ENCODE measurements at regions not wholly inside any gene's neighbourhood (a gene's known extent, or its start where the extent isn't known, plus 50 kb on each side); places are given as distances from the start of the nearest gene placed in this dataset.

- in situ Hi-C loops (cut with HindIII; ENCODE audit: low sequenced_read_pairs): no loop called here
Measured at GRCh38 chr9:13901176-13901575, 412.8 kb downstream of the NFIB start.

- in situ Hi-C loops (cut with HindIII; ENCODE audit: low sequenced_read_pairs): no loop called here
Measured at GRCh38 chr9:13900449-13900848, 413.5 kb downstream of the NFIB start.

- in situ Hi-C loops (cut with HindIII; ENCODE audit: low sequenced_read_pairs): no loop called here
Measured at GRCh38 chr9:13899924-13900323, 414.0 kb downstream of the NFIB start.

GRCh38 chr9:13898957-13899356 is 415.0 kb downstream of the NFIB start:
- in situ Hi-C loops (cut with HindIII; ENCODE audit: low sequenced_read_pairs): no loop called here

DNA sequence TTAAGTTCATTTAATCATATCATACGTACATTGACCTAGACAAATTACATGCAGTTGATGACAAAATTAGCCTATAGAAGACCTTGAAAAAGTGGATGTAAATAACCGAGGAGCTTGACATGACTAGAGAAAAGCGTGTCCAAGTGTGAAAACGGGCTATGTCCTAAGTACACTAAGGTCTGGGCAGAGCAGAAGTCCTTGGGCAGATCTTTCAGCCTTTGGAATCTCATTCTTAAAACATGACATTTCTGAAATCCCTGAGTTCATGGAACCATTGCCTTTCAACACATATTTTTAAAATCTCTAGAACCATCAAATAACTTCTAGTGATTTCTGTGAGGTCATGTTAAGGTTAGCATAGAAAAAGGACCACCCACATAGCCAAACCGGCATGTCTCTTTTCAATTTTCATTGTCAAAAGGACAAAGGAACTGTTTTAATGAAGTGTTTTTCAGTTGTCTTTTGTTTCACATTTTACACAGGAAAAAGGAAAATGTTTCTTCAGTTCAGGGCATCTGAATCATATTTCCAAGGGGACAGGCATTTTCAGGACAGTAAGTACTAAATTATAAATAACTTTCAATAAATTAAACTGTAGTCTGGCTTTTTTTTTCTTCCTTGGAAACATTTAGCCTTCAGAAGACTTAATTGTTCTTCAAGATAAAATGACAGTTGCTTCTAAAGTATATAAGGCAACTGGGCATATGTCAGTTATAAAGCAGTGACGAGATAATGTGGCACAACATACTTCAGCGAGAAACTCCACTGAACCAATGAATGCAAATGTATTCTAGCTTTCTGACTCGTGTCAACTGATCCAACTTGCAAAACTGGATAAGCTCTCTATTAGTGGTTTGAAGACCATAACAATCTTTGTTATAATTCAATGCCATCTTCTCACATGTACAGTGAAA is 416.8 kb downstream of the NFIB start:
- in situ Hi-C loops (cut with HindIII; ENCODE audit: low sequenced_read_pairs): no loop called here

DNA sequence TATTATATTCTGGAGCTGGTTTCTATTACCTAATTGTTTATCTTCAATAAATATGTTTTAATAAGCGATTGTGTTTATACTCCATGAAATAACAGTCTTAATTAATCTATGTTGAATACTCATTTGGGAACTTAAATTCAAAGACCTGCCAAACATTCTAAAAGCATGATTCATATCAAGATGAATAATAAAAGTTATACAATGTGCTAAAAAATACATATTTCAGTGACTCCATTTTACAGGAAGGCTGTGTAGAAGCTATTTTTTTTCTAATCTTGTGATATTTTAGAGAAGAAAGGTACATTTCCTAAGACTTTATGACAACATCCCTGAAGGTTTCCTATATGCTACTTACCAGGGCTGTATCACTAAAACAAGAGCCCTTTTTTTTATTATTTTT is 417.9 kb downstream of the NFIB start:
- in situ Hi-C loops (cut with HindIII; ENCODE audit: low sequenced_read_pairs): no loop called here

- in situ Hi-C loops (cut with HindIII; ENCODE audit: low sequenced_read_pairs): no loop called here
Measured at GRCh38 chr9:13885258-13885657, 428.7 kb downstream of the NFIB start.

- in situ Hi-C loops (cut with HindIII; ENCODE audit: low sequenced_read_pairs): no loop called here
Measured at GRCh38 chr9:13879981-13880380, 434.0 kb downstream of the NFIB start.

GRCh38 chr9:13879011-13879410 is 434.9 kb downstream of the NFIB start:
- in situ Hi-C loops (cut with HindIII; ENCODE audit: low sequenced_read_pairs): no loop called here

DNA sequence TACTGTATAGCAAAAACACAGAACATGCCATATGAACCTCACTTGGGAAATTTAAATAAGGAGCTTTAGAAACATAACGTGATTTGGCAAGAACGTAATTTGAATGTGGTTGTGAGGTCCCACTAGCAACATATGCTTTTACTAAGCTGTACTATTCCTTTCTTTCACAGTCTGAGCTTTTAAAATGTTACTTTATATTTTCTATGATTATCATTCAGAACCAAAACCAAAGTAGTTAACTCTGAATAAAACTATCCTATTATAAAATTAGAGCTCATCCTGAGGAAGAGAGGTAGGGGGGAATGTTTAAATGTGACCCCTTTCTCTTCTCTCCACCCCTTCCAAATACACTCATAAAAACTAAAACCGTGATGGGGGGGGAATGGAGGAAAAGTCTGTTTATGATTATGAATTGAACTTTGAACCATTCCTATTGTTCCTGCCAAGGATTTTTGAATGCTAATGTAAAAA is 435.7 kb downstream of the NFIB start:
- in situ Hi-C loops (cut with HindIII; ENCODE audit: low sequenced_read_pairs): no loop called here

GRCh38 chr9:13876741-13877140 is 437.2 kb downstream of the NFIB start:
- in situ Hi-C loops (cut with HindIII; ENCODE audit: low sequenced_read_pairs): no loop called here

GRCh38 chr9:13873203-13873602 is 440.7 kb downstream of the NFIB start:
- in situ Hi-C loops (cut with HindIII; ENCODE audit: low sequenced_read_pairs): no loop called here

DNA sequence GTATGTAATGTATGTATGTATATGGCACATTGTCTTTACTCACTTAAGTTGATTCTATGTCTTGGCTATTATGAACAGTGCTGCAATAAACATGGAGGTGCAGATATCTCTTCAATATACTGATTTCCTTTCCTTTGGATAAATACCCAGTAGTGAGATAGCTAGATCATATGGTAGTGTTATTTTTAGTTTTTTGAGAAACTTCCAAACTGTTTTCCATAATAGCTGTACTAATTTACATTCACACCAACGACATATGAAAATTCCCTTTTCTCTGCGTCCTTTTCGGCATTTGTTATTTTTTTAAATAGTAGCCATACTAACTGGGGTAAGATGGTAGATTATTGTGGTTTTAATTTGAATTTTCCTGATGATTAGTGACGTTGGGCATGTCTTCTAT is 445.6 kb downstream of the NFIB start:
- in situ Hi-C loops (cut with HindIII; ENCODE audit: low sequenced_read_pairs): no loop called here

- in situ Hi-C loops (cut with HindIII; ENCODE audit: low sequenced_read_pairs): no loop called here
Measured at GRCh38 chr9:13865869-13866268, 448.1 kb downstream of the NFIB start.

DNA sequence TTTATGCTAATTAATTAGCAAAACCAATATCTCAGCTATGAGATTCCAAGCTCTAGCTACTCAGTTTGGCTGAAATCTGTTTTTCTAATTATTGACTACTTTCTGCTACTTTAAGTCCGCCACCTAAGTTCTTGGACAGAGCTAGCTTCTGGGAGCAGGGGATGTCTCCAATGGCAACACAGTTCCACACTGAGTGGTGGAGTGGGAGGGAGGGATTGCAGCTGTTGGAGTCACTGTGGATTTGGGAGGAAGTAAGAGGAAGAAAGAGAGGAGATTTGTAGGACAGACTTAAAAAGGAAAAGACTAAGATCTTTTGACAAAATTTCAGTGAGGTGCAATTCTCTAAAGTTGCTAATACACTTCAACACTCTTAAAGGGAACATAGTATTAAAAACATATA is 450.8 kb downstream of the NFIB start:
- in situ Hi-C loops (cut with HindIII; ENCODE audit: low sequenced_read_pairs): no loop called here

DNA sequence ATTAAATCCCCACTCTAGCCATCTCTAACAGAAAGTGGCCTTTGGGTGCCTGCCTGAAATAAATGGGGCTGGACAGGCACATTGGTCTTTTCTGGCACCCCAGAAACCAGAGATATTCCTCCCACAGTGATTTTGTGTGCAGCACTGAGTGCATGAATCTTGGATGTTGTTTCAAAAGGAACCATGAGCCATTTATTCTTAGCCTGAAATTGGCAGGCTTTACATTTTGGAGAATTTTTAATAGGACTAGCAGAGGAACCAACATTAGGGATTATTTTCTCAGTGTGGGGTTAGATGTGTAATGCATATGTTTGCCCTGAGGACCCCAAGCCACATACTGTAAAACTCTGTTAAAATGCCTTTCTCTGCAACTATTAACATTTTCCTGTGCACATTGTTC is 451.3 kb downstream of the NFIB start:
- in situ Hi-C loops (cut with HindIII; ENCODE audit: low sequenced_read_pairs): no loop called here

- in situ Hi-C loops (cut with HindIII; ENCODE audit: low sequenced_read_pairs): no loop called here
Measured at GRCh38 chr9:13860946-13861640, 452.8 kb downstream of the NFIB start.

- in situ Hi-C loops (cut with HindIII; ENCODE audit: low sequenced_read_pairs): no loop called here
Measured at GRCh38 chr9:13860019-13860418, 453.9 kb downstream of the NFIB start.

DNA sequence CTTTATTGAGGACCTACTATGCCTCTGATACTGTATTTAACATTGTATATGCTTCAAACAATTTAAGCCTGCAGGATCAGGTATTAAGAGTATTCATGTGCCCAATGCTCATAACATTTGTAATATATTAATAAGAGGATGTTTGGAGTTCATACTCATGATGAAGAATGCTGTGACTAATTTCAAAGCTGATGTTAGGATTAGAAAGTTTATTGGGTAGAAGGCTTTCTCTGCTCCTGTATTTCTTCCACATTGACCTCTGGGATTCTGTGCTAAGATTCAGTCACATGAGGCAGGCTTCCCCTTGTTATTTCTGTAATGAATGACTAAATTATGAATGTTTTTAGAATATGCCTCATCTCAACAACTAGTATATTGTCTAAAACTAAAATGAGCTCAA is 456.4 kb downstream of the NFIB start:
- in situ Hi-C loops (cut with HindIII; ENCODE audit: low sequenced_read_pairs): no loop called here

- in situ Hi-C loops (cut with HindIII; ENCODE audit: low sequenced_read_pairs): no loop called here
Measured at GRCh38 chr9:13847270-13847669, 466.7 kb downstream of the NFIB start.

- in situ Hi-C loops (cut with HindIII; ENCODE audit: low sequenced_read_pairs): no loop called here
Measured at GRCh38 chr9:13845460-13845859, 468.5 kb downstream of the NFIB start.
